Liver (tissue), 8 donors: ENCODE measurements at regions not wholly inside any gene's neighbourhood (a gene's known extent, or its start where the extent isn't known, plus 50 kb on each side); places are given as distances from the start of the nearest gene placed in this dataset.

Experiments
- DNase-seq: peaks from one replicate; pipeline ENCODE4 v3.0.0-alpha.2; 2017; ENCODE audit warnings: low spot score
- H3K27ac ChIP-seq, 2 donors: one replicate each; pipeline ENCODE4 v1.7.0; 2013; ENCODE audit warnings: inconsistent platforms in 2 of 2, low read length in 2 of 2, control low read depth in 1 of 2, low read depth in 1 of 2, mild to moderate bottlenecking in 1 of 2
- H3K27me3 ChIP-seq, 4 donors: one replicate each; pipeline versions ENCODE4 v1.6.1 to v1.7.0; 2013; ENCODE audit warnings: low read length in 3 of 4, inconsistent platforms in 1 of 4, mild to moderate bottlenecking in 1 of 4, moderate library complexity in 1 of 4; ENCODE audit not compliant: control insufficient read depth in 4 of 4, insufficient read depth in 4 of 4
- H3K36me3 ChIP-seq, 4 donors: one replicate each; pipeline versions ENCODE4 v1.6.1 to v1.7.0; 2013; ENCODE audit warnings: low read length in 3 of 4, mild to moderate bottlenecking in 3 of 4, low read depth in 1 of 4, moderate library complexity in 1 of 4; ENCODE audit not compliant: control insufficient read depth in 4 of 4, insufficient read depth in 3 of 4
- H3K4me1 ChIP-seq, 4 donors: one replicate each; pipeline versions ENCODE4 v1.6.1 to v1.7.0; 2013; ENCODE audit warnings: low read length in 3 of 4, mild to moderate bottlenecking in 3 of 4, moderate library complexity in 1 of 4; ENCODE audit not compliant: control insufficient read depth in 4 of 4, insufficient read depth in 4 of 4
- H3K4me3 ChIP-seq, 3 donors: one replicate each; pipeline versions ENCODE4 v1.6.1 to v1.7.0; 2013; ENCODE audit warnings: low read length in 3 of 3, control low read depth in 1 of 3, low read depth in 1 of 3, mild to moderate bottlenecking in 1 of 3
- H3K9ac ChIP-seq, 2 donors: one replicate each; pipeline ENCODE4 v1.7.0; 2013; ENCODE audit warnings: low read length in 2 of 2, mild to moderate bottlenecking in 2 of 2, moderate library complexity in 2 of 2, control low read depth in 1 of 2, low read depth in 1 of 2
- H3K9me3 ChIP-seq, 4 donors: one replicate each; pipeline versions ENCODE4 v1.6.1 to v1.7.0; 2013; ENCODE audit warnings: low read length in 3 of 4; ENCODE audit not compliant: control insufficient read depth in 4 of 4
- EGR1 ChIP-seq, 2 donors: IDR thresholded peaks; 2 replicates each; pipeline ENCODE4 v1.6.1; 2016 to 2018; ENCODE audit warnings: antibody characterized with exemption in 2 of 2, low read depth in 2 of 2
- FOXA2 ChIP-seq: IDR thresholded peaks from 2 replicates; pipeline ENCODE4 v1.6.1; 2016; ENCODE audit warnings: antibody characterized with exemption
- GABPA ChIP-seq, 2 donors: IDR thresholded peaks in 1 of 2; conservative IDR thresholded peaks in 1 of 2; 2 replicates each; pipeline ENCODE4 v1.6.1; 2016; ENCODE audit warnings: antibody characterized with exemption in 2 of 2, mild to moderate bottlenecking in 1 of 2, moderate library complexity in 1 of 2
- HNF4A ChIP-seq, 2 donors: conservative IDR thresholded peaks; 2 replicates each; pipeline ENCODE4 v1.6.1; 2016; ENCODE audit warnings: antibody characterized with exemption in 2 of 2, mild to moderate bottlenecking in 2 of 2
- RAD21 ChIP-seq, 2 donors: IDR thresholded peaks; 2 replicates each; pipeline ENCODE4 v1.6.1; 2016; ENCODE audit warnings: antibody characterized with exemption in 2 of 2, mild to moderate bottlenecking in 2 of 2
- RXRA ChIP-seq, 2 donors: IDR thresholded peaks; 2 replicates each; pipeline ENCODE4 v1.6.1; 2017 to 2018; ENCODE audit warnings: antibody characterized with exemption in 2 of 2, mild to moderate bottlenecking in 1 of 2
- TAF1 ChIP-seq: conservative IDR thresholded peaks from 2 replicates; pipeline ENCODE4 v1.6.1; 2016; ENCODE audit warnings: antibody characterized with exemption, mild to moderate bottlenecking
- YY1 ChIP-seq: IDR thresholded peaks from 2 replicates; pipeline ENCODE4 v1.6.1; 2016; ENCODE audit warnings: antibody characterized with exemption, mild to moderate bottlenecking
- WGBS: extraction: QIAGEN DNeasy Blood & Tissue Kit; methylation state at CpG from one replicate; pipeline ENCODE4 v1.1.7; 2013; 5-methylcytosine and 5-hydroxymethylcytosine counted together
- TF ChIP-seq, protein P1 (sequence below): IDR thresholded peaks from 2 replicates; pipeline ENCODE4 v1.6.1; 2016; ENCODE audit warnings: antibody characterized with exemption, mild to moderate bottlenecking
- TF ChIP-seq, protein P2 (sequence below): IDR thresholded peaks from 2 replicates; pipeline ENCODE4 v1.6.1; 2016; ENCODE audit warnings: antibody characterized with exemption
- TF ChIP-seq, protein P3 (sequence below): fragments of 150-350 bp; IDR thresholded peaks from 2 replicates; pipeline ENCODE4 v1.5.1; 2017; ENCODE audit warnings: improper control_type of control experiment, low read depth, low read length; ENCODE audit not compliant: missing input control
- donor health status: healthy.
- donor health status: healthy.
- donor health status: healthy.
- donor health status: healthy.
- donor health status: healthy.

DNA sequence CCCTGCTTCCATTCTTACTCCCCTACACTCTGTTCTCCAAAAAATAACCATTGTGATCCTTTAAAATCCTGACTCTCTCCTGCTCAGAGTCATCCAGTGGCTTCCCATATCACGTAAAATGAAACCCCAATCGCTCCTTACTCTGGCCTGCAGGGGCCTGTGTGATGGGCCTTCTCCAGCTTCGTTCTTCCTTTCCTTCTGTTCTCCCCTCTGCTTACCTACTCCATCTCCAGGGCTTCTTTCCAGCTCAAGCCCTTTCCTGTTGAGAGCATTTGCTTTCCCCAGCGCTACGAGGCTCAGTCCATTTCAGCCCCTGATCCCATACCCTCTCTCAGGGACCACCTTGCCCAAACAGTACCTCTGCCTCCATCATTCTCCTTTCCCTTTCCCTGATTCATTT lies 144.4 kb upstream of the ARHGAP5 start:
- Histone ChIP-seq H3K4me3 (no peak overlapping the region), H3K9ac (no peak overlapping the region), H3K36me3 (no peaks in the 10 kb centered on the region), H3K27me3 (no peaks in the 10 kb centered on the region), H3K9me3 (no peaks in the 10 kb centered on the region), H3K27ac (no peak overlapping the region), H3K4me1 (no peaks in the 10 kb centered on the region)
- 96% methylated on average over 5 of the region's 5 CpGs for WGBS
- DNase-seq = no peak
- TF ChIP-seq, protein P1, sequence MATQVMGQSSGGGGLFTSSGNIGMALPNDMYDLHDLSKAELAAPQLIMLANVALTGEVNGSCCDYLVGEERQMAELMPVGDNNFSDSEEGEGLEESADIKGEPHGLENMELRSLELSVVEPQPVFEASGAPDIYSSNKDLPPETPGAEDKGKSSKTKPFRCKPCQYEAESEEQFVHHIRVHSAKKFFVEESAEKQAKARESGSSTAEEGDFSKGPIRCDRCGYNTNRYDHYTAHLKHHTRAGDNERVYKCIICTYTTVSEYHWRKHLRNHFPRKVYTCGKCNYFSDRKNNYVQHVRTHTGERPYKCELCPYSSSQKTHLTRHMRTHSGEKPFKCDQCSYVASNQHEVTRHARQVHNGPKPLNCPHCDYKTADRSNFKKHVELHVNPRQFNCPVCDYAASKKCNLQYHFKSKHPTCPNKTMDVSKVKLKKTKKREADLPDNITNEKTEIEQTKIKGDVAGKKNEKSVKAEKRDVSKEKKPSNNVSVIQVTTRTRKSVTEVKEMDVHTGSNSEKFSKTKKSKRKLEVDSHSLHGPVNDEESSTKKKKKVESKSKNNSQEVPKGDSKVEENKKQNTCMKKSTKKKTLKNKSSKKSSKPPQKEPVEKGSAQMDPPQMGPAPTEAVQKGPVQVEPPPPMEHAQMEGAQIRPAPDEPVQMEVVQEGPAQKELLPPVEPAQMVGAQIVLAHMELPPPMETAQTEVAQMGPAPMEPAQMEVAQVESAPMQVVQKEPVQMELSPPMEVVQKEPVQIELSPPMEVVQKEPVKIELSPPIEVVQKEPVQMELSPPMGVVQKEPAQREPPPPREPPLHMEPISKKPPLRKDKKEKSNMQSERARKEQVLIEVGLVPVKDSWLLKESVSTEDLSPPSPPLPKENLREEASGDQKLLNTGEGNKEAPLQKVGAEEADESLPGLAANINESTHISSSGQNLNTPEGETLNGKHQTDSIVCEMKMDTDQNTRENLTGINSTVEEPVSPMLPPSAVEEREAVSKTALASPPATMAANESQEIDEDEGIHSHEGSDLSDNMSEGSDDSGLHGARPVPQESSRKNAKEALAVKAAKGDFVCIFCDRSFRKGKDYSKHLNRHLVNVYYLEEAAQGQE = no peak
- TF ChIP-seq HNF4A (conservative IDR thresholded peaks at IDR 0.05) (no peak), GABPA (IDR thresholded peaks at IDR 0.05 in 1 of 2, conservative IDR thresholded peaks at IDR 0.05 in 1 of 2) (no peak)

DNA sequence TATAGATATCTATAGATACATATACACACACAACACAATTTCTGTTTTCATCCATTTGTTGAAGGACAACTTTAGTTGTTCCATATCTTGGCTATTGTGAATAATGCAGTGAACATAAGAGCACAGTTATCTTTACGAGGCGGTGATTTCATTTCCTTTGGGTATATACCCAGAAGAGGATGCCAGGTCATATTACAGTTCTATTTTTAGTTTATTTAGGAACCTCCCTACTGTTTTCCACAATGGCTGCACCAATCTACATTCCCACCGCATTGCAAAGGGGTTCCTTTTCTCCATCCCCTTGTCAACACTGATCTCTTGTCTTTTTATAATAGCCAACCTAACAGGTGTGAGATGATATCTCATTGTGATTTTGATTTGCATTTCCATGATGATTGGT lies 143.4 kb upstream of the ARHGAP5 start:
- 77% methylated on average over 3 of the region's 3 CpGs for WGBS
- Histone ChIP-seq H3K27ac (no peak overlapping the region), H3K27me3 (no peaks in the 10 kb centered on the region), H3K4me1 (no peaks in the 10 kb centered on the region), H3K4me3 (no peak overlapping the region), H3K36me3 (no peaks in the 10 kb centered on the region), H3K9ac (no peak overlapping the region), H3K9me3 (no peaks in the 10 kb centered on the region)
- DNase-seq = no peak
- TF ChIP-seq RAD21 (IDR thresholded peaks at IDR 0.05) = no peak
- no peak for TF ChIP-seq FOXA2
- TF ChIP-seq TAF1 = no peak
- TF ChIP-seq EGR1 (IDR thresholded peaks at IDR 0.05; ENCODE audit: low read depth in 2 of 2) = no peak
- TF ChIP-seq, protein P2, sequence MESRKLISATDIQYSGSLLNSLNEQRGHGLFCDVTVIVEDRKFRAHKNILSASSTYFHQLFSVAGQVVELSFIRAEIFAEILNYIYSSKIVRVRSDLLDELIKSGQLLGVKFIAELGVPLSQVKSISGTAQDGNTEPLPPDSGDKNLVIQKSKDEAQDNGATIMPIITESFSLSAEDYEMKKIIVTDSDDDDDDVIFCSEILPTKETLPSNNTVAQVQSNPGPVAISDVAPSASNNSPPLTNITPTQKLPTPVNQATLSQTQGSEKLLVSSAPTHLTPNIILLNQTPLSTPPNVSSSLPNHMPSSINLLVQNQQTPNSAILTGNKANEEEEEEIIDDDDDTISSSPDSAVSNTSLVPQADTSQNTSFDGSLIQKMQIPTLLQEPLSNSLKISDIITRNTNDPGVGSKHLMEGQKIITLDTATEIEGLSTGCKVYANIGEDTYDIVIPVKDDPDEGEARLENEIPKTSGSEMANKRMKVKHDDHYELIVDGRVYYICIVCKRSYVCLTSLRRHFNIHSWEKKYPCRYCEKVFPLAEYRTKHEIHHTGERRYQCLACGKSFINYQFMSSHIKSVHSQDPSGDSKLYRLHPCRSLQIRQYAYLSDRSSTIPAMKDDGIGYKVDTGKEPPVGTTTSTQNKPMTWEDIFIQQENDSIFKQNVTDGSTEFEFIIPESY = no peak
- no peak for TF ChIP-seq RXRA (IDR thresholded peaks at IDR 0.05)
- TF ChIP-seq, protein P3, sequence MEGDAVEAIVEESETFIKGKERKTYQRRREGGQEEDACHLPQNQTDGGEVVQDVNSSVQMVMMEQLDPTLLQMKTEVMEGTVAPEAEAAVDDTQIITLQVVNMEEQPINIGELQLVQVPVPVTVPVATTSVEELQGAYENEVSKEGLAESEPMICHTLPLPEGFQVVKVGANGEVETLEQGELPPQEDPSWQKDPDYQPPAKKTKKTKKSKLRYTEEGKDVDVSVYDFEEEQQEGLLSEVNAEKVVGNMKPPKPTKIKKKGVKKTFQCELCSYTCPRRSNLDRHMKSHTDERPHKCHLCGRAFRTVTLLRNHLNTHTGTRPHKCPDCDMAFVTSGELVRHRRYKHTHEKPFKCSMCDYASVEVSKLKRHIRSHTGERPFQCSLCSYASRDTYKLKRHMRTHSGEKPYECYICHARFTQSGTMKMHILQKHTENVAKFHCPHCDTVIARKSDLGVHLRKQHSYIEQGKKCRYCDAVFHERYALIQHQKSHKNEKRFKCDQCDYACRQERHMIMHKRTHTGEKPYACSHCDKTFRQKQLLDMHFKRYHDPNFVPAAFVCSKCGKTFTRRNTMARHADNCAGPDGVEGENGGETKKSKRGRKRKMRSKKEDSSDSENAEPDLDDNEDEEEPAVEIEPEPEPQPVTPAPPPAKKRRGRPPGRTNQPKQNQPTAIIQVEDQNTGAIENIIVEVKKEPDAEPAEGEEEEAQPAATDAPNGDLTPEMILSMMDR = no peak
- TF ChIP-seq YY1 = no peak
